Lower lobe of right lung (tissue), 2 donors: ENCODE measurements at regions not wholly inside any gene's neighbourhood (a gene's known extent, or its start where the extent isn't known, plus 50 kb on each side); places are given as distances from the start of the nearest gene placed in this dataset.

Experiments
- ATAC-seq, 2 donors: fragments of 200-7000 bp; cut with Tn5 transposase; one replicate each; pipeline ENCODE4 v1.9.1; 2020 to 2022; ENCODE audit warnings: mild to moderate bottlenecking in 2 of 2, moderate library complexity in 2 of 2
- DNase-seq: peaks from one replicate; pipeline ENCODE4 v3.0.0-alpha.2; 2020
- H3K27ac ChIP-seq: fragments of 200-600 bp; one replicate; pipeline ENCODE4 v1.8.0; 2022
- H3K27me3 ChIP-seq: fragments of 200-600 bp; one replicate; pipeline ENCODE4 v1.8.0; 2022; ENCODE audit warnings: low read depth
- H3K36me3 ChIP-seq: fragments of 200-600 bp; one replicate; pipeline ENCODE4 v1.8.0; 2022; ENCODE audit warnings: mild to moderate bottlenecking
- H3K4me1 ChIP-seq: fragments of 200-600 bp; one replicate; pipeline ENCODE4 v1.8.0; 2022
- H3K4me3 ChIP-seq: fragments of 200-600 bp; one replicate; pipeline ENCODE4 v1.8.0; 2022; ENCODE audit warnings: mild to moderate bottlenecking
- H3K9me3 ChIP-seq: fragments of 200-600 bp; one replicate; pipeline ENCODE4 v1.8.0; 2022
- CTCF ChIP-seq: fragments of 200-600 bp; IDR thresholded peaks from one replicate; pipeline ENCODE4 v1.8.0; 2022; ENCODE audit warnings: antibody characterized with exemption, mild to moderate bottlenecking
- intact Hi-C: fragments of 100-400 bp; cut with DNase I; formaldehyde crosslinking; loops from one replicate; pipeline ENCODE4 v1.11.0; 2022
- donor health status: DM: no; HTN: yes; CAD: no; lungs with severe emphysema.

- Histone ChIP-seq H3K4me3 (no peak overlapping the region), H3K27me3 (no peaks in the 10 kb centered on the region), H3K4me1 (no peaks in the 10 kb centered on the region), H3K27ac (no peak overlapping the region), H3K36me3 (no peaks in the 10 kb centered on the region), H3K9me3 (no peaks in the 10 kb centered on the region)
- ATAC-seq (peak in 1 of 2 donors; percentile 42), DNase-seq (no peak)
- intact Hi-C loops, result loop anchor here (5.0 kb wide), 1 partner anchor 250 kb away; no protein-coding TSS in a partner anchor
- peak; percentile 32 for TF ChIP-seq CTCF
These were observed 352.4 kb downstream of the USP25 start for GRCh38 chr21:16082038-16082816.

GRCh38 chr21:16084776-16085364, 355.1 kb downstream of the USP25 start:
- Histone ChIP-seq H3K27me3 (no peaks in the 10 kb centered on the region), H3K9me3 (no peaks in the 10 kb centered on the region), H3K36me3 (no peaks in the 10 kb centered on the region), H3K4me3 (no peak overlapping the region), H3K4me1 (no peaks in the 10 kb centered on the region), H3K27ac (no peak overlapping the region)
- DNase-seq, result no peak
- ATAC-seq, result no peak
- no peak for TF ChIP-seq CTCF
- intact Hi-C loops, result loop anchor here (5.0 kb wide), 1 partner anchor 247 kb away; no protein-coding TSS in a partner anchor

GRCh38 chr21:16085421-16085820, 355.6 kb downstream of the USP25 start:
- H3K4me3 ChIP-seq, result no peak overlapping the region
- ATAC-seq, result no peak

GRCh38 chr21:16086121-16086520, 356.3 kb downstream of the USP25 start:
- Histone ChIP-seq H3K4me1 (no peaks in the 10 kb centered on the region), H3K27me3 (no peaks in the 10 kb centered on the region), H3K27ac (no peak overlapping the region), H3K9me3 (no peaks in the 10 kb centered on the region), H3K4me3 (no peak overlapping the region), H3K36me3 (no peaks in the 10 kb centered on the region)
- intact Hi-C loops, result no loop called here
- no peak for TF ChIP-seq CTCF
- no peak for ATAC-seq
- DNase-seq, result no peak

More at GRCh38 chr21:16085421-16085820, 355.6 kb downstream of the USP25 start:
- DNase-seq, result no peak
- H3K9me3 ChIP-seq, result no peaks in the 10 kb centered on the region
- no peak overlapping the region for H3K27ac ChIP-seq
- TF ChIP-seq CTCF, result no peak
- intact Hi-C loops, result no loop called here
- H3K4me1 ChIP-seq, result no peaks in the 10 kb centered on the region
- H3K36me3 ChIP-seq, result no peaks in the 10 kb centered on the region
- H3K27me3 ChIP-seq, result no peaks in the 10 kb centered on the region

GRCh38 chr21:16086936-16087335, 357.2 kb downstream of the USP25 start:
- Histone ChIP-seq H3K27ac (no peak overlapping the region), H3K27me3 (no peaks in the 10 kb centered on the region), H3K36me3 (no peaks in the 10 kb centered on the region), H3K4me1 (no peaks in the 10 kb centered on the region), H3K9me3 (no peaks in the 10 kb centered on the region), H3K4me3 (no peak overlapping the region)
- no peak for DNase-seq
- ATAC-seq, result no peak
- intact Hi-C loops, result no loop called here
- TF ChIP-seq CTCF, result no peak
